ENCODE measurements at regions not wholly inside any gene's neighbourhood (a gene's known extent, or its start where the extent isn't known, plus 50 kb on each side); places are given as distances from the start of the nearest gene placed in this dataset.

DNA sequence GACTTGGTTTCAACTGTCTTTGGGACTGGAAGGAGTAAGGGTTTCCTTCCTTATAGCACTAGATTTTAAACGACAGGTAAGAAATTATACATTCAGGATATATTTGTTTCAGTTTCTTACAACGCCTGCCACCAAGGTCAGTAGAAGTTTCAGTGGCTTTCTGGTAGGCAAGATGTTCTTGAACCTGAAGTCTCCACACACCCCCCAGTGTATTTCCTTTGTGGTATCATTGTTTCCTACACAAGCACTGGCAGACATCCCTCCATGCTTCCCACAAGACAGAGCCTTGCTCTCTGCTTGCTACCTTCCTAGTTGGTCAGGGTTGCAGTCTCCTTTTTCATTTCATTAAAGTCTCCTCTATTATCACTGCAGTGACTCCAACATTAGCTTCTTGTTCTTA, 283.1 kb downstream of the FLRT2 start:
- H3K27me3 ChIP-seq: no peaks in the 10 kb centered on the region
- H3K36me3 ChIP-seq: no peaks in the 10 kb centered on the region
- H3K4me1 ChIP-seq (ENCODE audit: low read depth): no peaks in the 10 kb centered on the region
- no peak overlapping the region for H3K27ac ChIP-seq
- no peak for DNase-seq (ENCODE audit: low read depth in 1 of 2, low spot score in 1 of 2)
- TF ChIP-seq, protein P1, sequence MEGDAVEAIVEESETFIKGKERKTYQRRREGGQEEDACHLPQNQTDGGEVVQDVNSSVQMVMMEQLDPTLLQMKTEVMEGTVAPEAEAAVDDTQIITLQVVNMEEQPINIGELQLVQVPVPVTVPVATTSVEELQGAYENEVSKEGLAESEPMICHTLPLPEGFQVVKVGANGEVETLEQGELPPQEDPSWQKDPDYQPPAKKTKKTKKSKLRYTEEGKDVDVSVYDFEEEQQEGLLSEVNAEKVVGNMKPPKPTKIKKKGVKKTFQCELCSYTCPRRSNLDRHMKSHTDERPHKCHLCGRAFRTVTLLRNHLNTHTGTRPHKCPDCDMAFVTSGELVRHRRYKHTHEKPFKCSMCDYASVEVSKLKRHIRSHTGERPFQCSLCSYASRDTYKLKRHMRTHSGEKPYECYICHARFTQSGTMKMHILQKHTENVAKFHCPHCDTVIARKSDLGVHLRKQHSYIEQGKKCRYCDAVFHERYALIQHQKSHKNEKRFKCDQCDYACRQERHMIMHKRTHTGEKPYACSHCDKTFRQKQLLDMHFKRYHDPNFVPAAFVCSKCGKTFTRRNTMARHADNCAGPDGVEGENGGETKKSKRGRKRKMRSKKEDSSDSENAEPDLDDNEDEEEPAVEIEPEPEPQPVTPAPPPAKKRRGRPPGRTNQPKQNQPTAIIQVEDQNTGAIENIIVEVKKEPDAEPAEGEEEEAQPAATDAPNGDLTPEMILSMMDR (IDR thresholded peaks at IDR 0.05; ENCODE audit: low read depth, low read length): no peak
- H3K4me3 ChIP-seq: no peak overlapping the region
- H3K9me3 ChIP-seq (ENCODE audit: low read depth): no peaks in the 10 kb centered on the region

DNA sequence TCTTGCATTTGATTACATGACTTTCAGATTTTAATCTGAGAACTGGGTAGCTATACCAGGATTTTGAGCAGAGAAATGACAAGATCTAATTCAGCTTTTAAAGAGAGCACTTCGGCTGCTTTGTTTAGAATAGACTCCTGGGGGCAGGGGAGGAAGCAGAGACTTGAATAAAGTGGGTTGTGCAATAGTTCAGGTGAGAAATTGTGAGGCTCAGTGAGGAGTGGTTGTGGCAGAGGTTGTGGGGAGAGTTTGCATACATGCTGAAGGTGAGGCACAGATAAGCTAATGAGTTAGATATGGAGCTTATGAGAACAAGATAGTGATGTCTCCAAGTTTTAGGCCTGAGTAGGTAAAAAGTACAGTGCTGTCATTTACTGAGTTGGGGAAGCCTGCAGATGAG, 281.4 kb downstream of the FLRT2 start:
- DNase-seq (ENCODE audit: low read depth in 1 of 2, low spot score in 1 of 2): no peak
- no peak overlapping the region for H3K4me3 ChIP-seq
- TF ChIP-seq, protein P1 (IDR thresholded peaks at IDR 0.05; ENCODE audit: low read depth, low read length): no peak

DNA sequence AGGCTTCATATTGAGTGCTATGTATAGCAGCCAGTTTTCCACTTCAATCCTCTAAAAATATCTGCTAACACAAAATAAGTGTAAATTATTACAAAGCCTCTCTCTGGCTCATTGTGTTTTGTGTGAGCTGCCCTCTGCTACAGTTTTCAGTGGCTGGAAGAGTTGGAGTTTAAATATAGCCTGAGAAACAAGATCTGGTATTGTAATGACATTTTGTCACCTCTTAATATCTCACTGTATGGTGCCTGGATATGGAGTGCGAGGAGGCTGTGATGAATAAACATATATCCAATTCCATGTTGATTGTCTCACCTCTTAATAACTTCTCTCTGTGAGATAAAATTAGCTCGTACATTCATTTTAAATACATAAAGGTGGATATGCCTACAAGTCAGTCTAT, 269.7 kb downstream of the FLRT2 start:
- Histone ChIP-seq H3K9me3 (ENCODE audit: low read depth) (no peaks in the 10 kb centered on the region), H3K4me3 (no peak overlapping the region), H3K36me3 (no peaks in the 10 kb centered on the region), H3K27ac (no peak overlapping the region), H3K27me3 (no peaks in the 10 kb centered on the region), H3K4me1 (ENCODE audit: low read depth) (no peaks in the 10 kb centered on the region)
- no peak for DNase-seq (ENCODE audit: low read depth in 1 of 2, low spot score in 1 of 2)
- TF ChIP-seq, protein P1 (IDR thresholded peaks at IDR 0.05; ENCODE audit: low read depth, low read length): no peak

More for the DNA sequence above, 281.4 kb downstream of the FLRT2 start:
- H3K27me3 ChIP-seq: no peaks in the 10 kb centered on the region
- H3K4me1 ChIP-seq (ENCODE audit: low read depth): no peaks in the 10 kb centered on the region
- no peaks in the 10 kb centered on the region for H3K9me3 ChIP-seq (ENCODE audit: low read depth)
- H3K27ac ChIP-seq: no peak overlapping the region
- no peaks in the 10 kb centered on the region for H3K36me3 ChIP-seq

DNA sequence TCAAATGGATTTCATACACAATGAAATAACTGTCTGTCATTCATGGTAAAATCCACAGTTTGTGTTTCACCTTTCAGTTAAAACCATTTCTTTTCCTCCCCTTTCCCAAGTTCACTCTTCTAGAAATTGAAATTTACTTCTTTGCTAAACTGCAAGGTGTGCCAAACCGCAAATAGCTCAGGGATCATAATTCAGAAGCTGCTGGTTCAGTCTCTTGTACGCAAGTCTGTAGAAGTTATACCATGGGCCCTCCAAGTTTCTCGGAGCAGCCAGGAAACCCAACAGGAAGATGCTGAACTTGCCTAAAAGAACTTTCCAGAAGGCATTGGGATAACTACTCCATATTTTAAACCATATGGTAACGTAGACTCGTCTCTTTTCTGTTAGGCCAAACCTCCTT, 268.9 kb downstream of the FLRT2 start:
- TF ChIP-seq, protein P1 (IDR thresholded peaks at IDR 0.05; ENCODE audit: low read depth, low read length): no peak
- no peak for DNase-seq (ENCODE audit: low read depth in 1 of 2, low spot score in 1 of 2)
- no peak overlapping the region for H3K27ac ChIP-seq

DNA sequence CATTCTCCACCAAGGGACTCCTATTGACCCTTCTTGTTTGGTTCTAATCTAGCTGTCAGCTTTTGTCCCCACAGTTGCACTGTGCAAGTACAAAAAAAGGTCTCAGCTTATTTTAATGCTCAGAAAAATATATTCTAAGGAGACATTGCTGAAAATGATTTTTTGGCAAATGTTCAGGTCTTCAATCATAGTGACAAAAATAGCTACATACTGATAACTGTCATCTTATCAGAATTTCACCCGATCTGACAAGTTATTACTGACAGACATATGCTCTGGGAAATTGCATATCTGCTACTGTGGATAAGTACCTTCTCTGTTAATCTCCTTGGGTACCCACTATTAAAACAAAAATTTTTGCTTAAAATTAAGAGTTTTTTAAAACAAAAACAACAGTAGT, 263.6 kb downstream of the FLRT2 start:
- DNase-seq (ENCODE audit: low read depth in 1 of 2, low spot score in 1 of 2): no peak
- Histone ChIP-seq H3K4me3 (no peak overlapping the region), H3K9me3 (ENCODE audit: low read depth) (no peaks in the 10 kb centered on the region), H3K27ac (no peak overlapping the region), H3K36me3 (no peaks in the 10 kb centered on the region), H3K27me3 (no peaks in the 10 kb centered on the region), H3K4me1 (ENCODE audit: low read depth) (no peaks in the 10 kb centered on the region)
- TF ChIP-seq, protein P1 (IDR thresholded peaks at IDR 0.05; ENCODE audit: low read depth, low read length): no peak

More for the DNA sequence above, 268.9 kb downstream of the FLRT2 start:
- H3K4me1 ChIP-seq (ENCODE audit: low read depth): no peaks in the 10 kb centered on the region
- H3K27me3 ChIP-seq: no peaks in the 10 kb centered on the region
- H3K9me3 ChIP-seq (ENCODE audit: low read depth): no peaks in the 10 kb centered on the region
- H3K36me3 ChIP-seq: no peaks in the 10 kb centered on the region
- H3K4me3 ChIP-seq: no peak overlapping the region

DNA sequence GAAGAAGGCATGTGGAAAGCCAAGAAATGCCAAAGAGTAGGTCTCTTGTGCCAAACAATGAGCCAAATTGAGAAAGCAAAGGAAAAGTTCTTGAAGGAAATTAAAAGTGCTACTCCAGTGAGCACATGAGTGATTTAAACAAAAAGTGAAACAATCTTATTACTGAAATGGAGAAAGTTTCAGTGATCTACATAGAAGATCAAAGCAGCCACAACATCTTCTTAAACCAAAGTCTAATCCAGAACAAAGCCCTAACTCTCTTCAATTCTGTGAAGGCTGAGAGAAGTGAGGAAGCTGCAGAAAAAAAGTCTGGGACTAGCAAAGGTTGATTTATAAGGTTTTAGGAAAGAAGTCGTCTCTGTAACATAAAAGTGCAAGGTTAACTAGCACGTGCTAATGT, 259.6 kb downstream of the FLRT2 start:
- DNase-seq (ENCODE audit: low read depth in 1 of 2, low spot score in 1 of 2): no peak
- Histone ChIP-seq H3K4me3 (no peak overlapping the region), H3K4me1 (ENCODE audit: low read depth) (peaks cover 1% of the 10 kb centered on the region), H3K27me3 (no peaks in the 10 kb centered on the region), H3K27ac (no peak overlapping the region), H3K9me3 (ENCODE audit: low read depth) (no peaks in the 10 kb centered on the region), H3K36me3 (no peaks in the 10 kb centered on the region)
- TF ChIP-seq, protein P1 (IDR thresholded peaks at IDR 0.05; ENCODE audit: low read depth, low read length): no peak
